HG02884 (cell line): ENCODE measurements at regions not wholly inside any gene's neighbourhood (a gene's known extent, or its start where the extent isn't known, plus 50 kb on each side); places are given as distances from the start of the nearest gene placed in this dataset.

ENCODE experiments used
- ATAC-seq: cut with Tn5 transposase; IDR thresholded peaks from one replicate; pipeline ENCODE4 v1.9.1; 2021; ENCODE audit warnings: mild to moderate bottlenecking, moderate library complexity; ENCODE audit not compliant: unreplicated experiment

DNA sequence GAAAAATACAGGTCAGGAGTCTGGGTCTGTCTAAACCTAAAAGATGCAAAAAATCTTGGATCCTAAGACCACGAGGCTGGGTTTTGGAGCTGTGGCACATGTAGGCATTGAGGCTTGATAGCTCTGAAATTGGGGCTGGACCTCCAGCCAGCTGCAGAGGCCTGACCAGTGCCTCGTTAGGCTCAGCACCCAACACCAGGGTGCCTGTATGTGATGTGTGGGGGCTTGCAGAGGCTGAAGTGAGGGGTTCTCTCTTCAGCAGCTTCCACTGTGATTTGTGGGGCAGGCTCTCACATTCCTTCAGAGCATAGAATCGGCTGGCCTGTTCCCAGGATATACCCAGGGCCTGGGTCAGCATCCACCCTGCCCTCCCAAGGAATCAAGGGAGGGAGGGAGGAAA is 247.8 kb downstream of the BUB3 start:
- ATAC-seq: no peak

DNA sequence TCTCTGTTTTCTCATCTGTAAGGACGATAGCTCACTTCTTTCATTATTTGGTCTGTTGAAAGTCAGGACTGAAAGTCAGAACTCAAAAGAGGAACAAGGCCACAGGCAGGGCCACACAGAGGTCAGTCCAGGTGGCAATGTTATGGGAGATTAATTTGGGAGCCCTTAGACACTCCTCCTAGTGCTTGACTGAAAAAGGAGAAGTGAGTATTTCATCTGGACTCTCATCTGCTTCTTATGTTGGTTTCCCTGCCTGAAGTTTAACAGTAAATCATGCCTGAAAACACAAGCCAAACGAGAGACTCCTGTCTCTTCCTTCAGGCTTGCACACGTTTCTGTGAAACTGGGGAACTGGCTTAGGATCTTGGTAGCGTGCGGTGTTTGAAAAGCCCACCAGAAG is 248.5 kb downstream of the BUB3 start:
- ATAC-seq: peak; percentile 77

DNA sequence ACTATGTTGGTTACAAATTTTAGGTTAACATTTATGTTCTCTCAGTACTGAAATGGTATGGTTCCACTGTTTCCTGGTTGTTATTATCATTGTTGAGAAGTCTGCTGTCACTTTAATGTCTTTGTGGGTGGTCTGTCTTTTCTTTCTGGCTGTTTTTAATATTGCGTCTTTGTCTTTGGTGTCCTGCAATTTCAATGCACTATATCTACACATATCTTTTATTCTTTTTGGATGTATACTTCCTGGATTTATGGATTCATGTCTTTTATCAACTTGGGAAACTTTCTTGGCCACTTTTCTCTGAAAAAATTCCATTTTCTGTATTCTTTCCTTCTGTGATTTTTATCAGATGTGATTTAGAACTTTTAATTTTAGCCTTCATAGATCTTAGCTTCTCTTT is 250.2 kb downstream of the BUB3 start:
- ATAC-seq: no peak

DNA sequence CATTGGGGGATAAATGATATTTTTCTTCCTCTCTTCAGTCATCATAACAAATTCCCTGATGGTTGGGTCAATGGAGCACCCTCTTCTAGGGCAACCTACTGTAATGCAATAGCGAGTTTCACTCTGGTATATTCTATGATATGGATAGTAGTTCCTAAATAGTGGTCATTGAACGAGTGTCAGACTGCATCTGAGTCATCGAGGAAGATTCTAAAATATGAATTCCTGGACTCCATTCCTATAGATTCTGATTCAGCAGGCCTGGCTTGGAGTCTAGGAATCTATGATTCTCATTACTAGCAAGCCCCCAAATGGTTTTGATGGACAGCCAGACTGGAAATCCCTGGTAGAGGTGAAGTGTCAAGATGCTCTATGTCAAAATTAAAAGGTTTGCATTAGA is 254.5 kb downstream of the BUB3 start:
- ATAC-seq: no peak

DNA sequence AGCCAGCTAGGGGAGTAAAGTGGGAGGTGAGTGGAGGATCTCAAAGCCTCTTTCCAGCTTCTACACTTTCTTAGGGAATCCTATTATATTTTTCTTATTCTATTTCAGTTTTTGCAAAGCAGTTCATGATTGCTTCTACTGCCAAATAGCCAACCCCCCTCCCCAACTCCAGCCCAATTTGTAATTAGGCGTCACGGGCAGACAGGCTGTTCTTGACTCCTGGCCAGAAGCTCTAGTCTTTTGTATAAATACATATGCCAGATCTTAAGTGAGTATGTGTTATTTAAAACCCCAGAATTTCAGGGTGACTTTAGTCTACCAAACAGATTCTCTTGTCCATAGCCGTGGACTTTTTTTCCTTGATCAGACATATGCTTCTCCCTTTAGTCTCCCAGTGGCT is 255.2 kb downstream of the BUB3 start:
- no peak for ATAC-seq

DNA sequence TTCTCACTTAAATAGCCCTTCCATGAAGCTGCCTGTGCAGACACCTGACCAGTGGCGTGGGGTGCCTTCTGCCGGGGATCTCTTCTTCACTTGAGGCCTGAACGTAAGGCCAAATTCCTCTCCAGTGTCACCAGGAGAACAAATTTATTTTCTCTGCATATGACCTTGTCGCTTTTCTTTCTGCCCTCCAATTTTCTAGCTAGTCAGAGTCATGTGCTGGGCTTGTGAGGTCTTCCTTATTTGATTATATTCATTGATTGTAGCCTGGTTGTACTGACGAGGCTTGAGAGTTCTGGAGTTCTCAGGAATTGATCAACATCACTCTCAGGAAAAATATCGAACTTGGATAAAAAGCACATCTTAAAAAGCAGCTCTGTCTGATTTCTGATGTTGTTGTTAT is 255.7 kb downstream of the BUB3 start:
- ATAC-seq: no peak

DNA sequence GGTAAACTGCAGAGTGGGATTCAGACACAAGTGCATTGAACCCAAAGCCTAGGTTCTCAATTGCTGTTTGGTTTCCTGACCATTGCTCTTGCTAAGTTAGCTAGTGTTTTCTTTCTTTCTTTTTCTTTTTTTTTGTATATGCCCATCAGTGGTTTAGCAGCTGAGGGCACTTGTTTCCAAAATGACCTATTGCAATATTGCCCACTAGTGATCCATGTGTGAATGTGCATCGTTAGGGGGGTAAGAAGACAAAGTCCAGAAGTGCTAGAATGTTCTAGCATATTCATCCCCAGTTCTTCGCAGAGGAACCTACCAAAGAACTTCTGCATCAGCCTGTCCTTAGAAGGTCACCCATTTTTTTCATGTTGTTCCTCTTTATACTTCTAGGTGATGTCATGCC is 252.8 kb upstream of the GPR26 start:
- no peak for ATAC-seq

DNA sequence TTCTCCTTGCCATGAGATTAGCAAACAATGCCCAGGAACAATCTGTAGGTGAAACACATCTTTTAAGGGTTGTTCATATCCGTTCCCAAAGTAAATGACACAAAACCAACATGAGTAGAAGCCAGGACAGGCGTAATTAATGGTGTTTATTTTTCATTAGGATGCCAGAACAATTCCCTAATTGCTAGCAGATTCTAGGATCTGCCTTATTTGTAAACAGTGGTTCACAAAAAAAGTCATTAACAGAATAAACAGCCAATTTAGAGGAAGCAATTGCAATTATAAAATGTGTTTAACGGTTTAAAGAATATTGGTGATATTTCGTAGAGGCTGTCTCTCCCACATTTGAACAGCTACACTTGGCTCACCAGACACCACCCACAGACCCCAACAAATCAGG is 250.6 kb upstream of the GPR26 start:
- no peak for ATAC-seq

DNA sequence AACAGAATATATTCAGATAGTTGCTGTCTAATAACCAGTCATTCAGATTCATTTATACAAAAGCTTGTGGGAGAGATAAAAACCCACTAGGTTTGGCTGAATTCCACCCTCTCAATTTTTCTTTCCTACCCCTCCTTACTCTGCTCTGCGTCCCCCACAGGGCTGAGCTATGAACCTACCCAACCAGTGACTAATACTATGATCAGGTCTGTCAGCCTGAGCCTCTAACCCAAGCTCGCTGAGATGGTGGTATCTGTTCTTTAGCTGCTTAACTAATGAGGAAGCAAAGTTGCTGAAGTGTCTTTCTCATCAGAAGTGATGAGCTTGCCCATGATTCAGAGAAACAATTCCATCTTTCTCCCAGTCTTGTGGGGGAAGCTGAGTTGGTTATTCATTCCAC is 248.7 kb upstream of the GPR26 start:
- ATAC-seq: no peak

DNA sequence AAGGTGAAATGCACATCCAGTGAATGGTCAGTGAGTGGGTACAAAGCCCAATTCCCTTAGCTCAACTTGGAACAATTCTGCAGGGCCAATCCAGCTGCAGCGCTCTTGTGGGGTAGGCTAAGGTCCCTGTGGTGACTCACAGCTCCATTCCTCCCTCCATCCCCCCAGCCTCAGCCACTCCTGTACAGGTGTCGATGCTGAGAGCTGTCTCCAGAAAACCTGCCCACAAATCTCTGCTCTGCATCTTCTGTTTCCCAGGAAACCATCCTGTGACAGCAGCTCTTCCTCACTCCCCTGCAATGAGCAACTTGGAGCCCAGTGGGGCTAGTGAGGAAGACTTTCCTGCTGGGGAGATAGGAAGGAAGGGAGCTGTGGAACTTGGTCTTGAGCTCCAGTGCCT is 244.7 kb upstream of the GPR26 start:
- no peak for ATAC-seq

DNA sequence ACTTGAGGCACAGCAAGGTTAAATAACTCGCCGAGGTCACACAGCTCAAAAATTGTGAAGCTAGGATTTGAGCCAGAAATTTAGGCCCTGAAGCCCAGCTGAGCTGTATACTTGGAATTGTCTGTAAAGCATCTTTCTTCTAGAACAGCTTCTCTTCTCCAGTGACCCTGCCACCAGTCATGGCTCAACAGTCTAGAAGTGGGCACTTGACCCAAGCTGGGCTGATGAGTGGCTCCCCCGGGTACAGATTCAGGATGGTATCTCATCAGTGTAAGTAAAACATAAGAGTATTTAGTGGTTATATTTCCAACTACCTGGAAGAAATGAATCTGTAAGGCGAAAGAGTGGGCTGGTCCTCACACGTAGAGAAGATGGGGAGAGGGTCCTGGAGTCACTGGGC is 243.9 kb upstream of the GPR26 start:
- ATAC-seq: no peak

DNA sequence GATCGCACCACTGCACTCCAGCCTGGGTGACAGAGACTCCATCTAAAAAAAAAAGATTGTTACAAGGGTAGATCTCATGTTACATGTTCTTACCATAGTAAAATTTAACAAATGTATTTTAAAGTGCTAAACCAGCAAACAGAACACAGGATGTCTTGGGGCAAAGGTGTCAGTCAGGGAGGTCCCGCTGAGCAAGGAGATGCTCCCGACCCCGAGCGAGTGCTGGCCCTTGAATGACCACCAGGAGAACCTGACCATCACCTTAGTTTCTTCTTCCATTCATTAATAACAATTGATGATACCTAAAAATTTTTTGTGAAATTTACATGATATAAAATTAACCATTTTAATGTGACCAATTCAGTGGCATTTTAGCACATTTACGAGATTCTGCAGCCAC is 241.6 kb upstream of the GPR26 start:
- no peak for ATAC-seq

DNA sequence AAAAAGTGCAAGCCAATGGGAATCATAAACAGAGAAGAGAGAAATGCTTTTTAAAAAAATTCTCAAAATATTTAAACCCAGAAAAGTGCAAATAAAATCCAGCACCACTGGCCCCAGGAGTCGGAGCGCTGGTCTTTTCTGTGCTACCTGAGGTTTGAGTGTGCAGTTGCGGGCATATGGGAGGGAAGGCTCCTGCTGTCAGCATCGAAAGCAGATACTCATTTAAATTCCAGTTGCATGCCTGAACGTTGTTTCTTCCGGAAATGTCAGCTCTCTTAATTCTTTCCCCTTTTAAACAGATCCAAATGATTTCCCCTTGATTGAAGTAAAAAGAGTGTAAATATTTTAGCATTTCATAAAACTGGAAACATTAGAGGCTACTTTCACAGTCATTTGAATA is 240.5 kb upstream of the GPR26 start:
- ATAC-seq: no peak

DNA sequence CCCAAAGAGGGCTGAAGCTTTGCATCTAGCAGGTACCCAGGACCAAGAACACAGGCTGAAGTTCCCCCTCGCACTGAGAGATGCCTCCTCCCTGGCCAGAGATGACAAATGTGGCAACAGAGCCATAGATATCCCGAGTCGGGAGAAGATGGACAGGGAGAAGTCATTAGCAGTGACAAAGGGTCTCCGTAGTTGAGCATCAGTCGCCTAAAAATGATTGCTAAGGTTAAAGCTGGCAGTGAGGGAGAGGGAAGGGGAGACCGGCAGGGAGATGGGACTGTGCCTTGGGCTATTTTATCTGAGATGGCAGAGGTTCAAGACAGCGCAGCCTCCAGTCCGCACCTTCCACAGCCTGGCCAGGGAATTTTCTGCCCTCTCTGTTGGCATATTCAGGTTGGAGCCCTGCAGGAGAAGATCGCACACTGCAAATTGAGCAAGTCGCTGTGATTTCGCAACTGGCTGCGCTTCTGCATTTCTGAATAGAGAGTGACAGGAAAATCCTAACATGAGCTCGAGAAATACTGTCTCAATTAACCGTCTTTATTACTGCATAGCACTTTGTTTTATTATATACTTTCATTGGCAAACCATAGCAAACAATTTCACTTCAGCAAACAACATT is 238.9 kb upstream of the GPR26 start:
- no peak for ATAC-seq

DNA sequence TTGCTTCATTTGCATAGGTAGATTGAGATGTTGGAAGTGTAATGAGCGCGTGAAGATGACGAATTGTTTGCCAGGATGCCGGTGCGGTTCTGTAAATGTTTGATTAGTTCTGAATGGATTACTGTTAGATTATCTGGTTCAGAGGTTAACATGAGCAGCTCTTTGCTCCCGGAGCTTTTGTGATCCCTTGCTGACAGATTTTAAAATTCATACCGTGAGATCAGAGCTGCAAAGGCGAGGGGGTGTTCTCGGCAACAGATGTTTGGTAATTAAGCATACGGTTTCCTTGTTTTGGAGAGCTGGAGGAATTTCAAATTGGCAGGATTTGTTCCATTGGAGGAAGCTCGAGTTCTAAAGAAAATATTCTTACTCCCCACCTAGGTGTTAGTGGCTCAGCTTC is 237.8 kb upstream of the GPR26 start:
- no peak for ATAC-seq

DNA sequence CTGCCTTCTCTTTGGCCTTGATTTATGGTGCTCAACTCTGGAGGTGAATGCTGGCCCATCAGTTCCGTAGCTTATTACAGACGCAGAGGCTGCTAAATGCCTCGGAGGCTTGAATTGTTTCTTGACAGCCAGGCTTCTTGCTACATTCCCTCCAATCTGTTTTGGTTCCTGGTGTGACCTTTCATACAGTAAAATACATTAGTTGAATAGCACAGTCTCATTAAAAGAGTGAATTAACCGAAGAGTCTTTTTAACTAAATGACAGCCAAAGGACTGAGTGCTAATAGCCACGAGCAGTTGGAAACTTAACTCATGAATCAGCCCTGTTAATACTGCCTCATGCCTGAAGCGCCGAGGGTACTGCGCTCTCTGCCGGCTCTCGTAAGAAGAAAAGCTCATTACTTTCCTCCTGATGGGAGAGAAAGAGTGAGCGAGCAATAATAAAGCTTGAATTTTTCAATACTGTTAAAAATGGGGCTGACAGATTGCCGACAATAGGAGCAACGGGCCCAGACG is 236.4 kb upstream of the GPR26 start:
- no peak for ATAC-seq

DNA sequence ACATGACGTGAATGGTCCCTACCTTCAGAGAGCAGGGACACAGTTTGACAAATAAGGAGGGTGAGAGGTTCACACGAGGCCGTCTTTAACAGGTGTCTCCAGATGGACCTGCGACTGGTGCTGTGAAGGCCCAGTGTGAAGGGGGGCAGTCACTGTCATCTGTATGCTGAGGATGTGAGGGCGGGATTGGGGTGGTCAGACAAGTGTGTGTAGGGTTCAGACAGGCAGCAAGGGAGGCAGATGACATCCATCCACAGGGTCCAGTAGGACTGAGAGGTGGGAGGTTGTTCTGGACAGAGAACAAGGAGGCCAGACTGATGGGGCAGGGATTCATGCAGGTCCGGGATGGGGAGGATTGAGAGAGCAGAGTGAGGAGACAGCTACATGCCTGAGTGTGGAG is 232.6 kb upstream of the GPR26 start:
- ATAC-seq: no peak

DNA sequence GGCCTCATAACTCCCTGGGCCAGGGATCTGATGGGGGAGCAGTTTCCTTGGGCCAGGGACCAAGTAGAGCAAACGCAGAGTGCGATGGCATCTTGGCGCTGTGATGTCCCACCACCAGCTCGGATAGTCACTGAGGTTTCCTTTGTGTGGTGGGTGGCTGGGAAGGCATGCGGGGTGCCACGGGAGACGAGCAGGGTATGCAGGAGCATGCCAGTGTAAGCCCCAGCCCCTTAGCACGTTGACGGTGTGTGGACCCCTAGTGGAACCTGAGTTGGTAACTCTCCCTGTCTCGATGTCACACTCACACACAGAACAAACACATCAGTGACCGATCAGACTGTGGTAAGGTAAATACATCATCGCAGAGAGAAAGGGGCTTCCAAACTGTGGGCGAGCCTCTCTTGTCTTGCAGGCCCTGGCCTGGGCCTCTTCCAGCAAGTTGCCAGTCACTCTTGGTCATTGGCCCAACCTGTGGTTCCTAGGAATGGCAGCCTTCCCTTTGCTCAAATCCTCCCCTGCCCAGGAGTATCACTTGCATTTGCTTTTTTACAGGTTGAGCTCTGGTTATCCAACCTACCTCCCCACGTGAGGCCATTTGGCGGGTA is 231.6 kb upstream of the GPR26 start:
- ATAC-seq: no peak

DNA sequence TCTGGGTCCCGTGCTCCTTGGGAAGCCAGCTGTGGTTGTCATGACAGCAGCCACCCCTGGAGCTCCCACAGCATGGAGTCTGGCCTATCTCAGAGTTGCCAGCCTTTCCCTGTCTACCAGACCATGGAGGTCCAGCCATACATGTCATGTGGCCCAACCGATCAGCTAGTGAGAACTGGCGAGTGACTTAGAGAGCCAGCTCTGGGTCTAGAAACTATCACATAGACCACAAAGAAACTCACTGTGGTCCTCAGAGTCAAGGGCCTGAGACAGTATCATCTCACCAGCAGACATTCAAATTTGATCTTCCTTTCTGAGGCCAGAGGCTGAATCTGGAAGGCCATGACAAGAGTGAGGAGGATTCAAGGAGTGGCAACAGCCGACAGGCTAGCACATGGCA is 223.3 kb upstream of the GPR26 start:
- ATAC-seq: peak; percentile 84

DNA sequence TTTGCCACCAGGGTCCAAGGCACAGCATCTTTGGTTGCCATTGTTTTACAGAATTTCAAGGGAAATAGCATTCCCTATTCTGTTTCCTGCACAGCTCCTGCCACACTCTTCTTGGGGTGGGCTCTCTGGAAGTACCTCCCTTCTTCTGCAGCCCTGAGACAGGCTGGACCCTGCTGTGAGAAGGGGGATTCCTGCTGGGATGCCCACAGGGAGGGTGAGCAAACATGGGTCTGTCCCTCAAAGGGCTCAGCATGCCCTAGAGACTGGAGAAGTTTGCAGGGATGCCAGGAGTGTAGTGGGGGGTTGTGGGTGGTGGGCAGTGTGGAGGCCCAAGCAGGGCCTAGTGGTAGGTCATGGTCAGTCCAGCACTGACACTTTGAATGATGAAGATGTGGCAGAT is 222.2 kb upstream of the GPR26 start:
- no peak for ATAC-seq

DNA sequence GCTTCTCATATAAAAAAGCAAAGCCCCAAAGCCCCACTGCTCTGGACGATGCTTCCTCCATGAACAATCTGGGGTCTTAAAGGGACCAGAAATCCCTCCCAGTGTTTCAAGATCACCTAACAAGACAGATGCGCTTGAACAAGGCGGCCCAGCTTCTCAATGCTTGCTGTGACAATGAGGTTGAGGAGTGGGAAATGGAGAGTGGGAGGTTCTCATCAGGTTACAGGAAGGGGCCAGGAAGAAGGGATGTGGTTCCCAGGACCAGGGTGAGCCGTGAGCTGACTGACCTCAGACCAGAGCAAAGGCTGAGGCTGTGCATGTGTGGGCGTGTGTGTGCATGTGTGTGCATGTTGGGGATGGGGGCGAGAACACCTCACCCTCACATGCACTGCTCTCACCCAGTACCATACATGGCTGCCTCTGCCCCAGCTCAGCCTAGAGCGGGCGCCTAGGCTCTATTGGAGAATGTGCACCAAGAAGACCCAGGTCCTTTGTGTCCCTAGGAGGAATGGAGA is 220.8 kb upstream of the GPR26 start:
- ATAC-seq: no peak

DNA sequence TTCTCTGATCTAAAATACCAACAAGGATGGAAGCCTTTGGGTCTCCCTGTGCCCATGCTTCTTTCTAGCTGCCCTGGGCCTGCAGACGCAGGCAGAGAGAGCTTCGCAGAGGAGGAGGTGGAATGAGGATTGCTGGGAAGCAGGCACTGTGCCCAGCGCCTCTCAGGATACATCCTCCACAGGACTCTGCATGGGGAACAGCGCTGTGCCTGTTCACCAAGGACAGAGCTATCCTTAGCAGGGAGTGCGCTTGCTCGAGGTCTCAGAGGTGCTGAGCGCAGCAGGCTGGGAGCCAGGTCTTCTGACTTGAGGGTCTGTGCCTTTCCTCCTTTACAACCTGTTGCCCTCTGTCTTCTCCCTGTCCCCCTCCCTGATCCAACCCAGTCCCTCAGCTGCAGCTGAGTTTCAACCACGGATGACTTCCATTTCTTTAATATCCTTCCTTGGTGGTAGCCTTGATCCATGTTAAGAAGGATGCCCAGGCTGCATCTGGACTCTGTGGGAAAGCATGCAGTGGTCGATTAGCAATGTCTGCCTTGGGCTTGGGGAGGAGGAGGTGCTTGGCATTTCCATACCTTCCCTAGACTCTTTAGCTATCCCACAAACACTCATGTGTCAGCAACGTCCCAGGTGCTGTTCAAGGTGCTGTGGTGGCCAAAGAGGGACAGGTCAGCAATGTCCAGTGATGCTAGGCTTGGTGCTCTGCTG is 219.6 kb upstream of the GPR26 start:
- ATAC-seq: no peak
